HCT116 (cell line): ENCODE measurements at regions not wholly inside any gene's neighbourhood (a gene's known extent, or its start where the extent isn't known, plus 50 kb on each side); places are given as distances from the start of the nearest gene placed in this dataset.

Source experiments
- ATAC-seq: fragments of 200-7000 bp; cut with Tn5 transposase; 2 replicates; pipeline ENCODE4 v1.9.1; 2020; ENCODE audit warnings: mild to moderate bottlenecking, moderate library complexity
- BruUV-seq: library from RNA; stranded (reverse); fragments of 400-500 nt; replicated peaks from 2 replicates; lab custom pipeline; 2021; lab: Mats Ljungman, UMichigan
- CTCF ChIA-PET: fragments of 300-600 bp; sonication (Branson Sonifier 250); formaldehyde crosslinking; loops from one replicate; lab custom pipeline; 2021; ENCODE audit warnings: antibody characterized with exemption; lab: Charles Lee
- POLR2A ChIA-PET: fragments of 300-600, 350-600 bp; sonication (Branson Sonifier 250); formaldehyde crosslinking; loops from one replicate; lab custom pipeline; 2021; ENCODE audit warnings: antibody characterized with exemption; lab: Charles Lee
- RAD21 ChIA-PET, 2 experiments: fragments of 300-600 bp; sonication (Branson Sonifier 250); formaldehyde crosslinking; loops; one replicate each; lab custom pipeline; 2023; ENCODE audit warnings: low total read pairs in 2 of 2; ENCODE audit not compliant: uncharacterized antibody in 2 of 2, unreplicated experiment in 2 of 2, low non-redundant PET in 1 of 2; lab: Charles Lee
- DNase-seq: peaks from one replicate; pipeline ENCODE4 v3.0.0-alpha.2; 2010; ENCODE audit warnings: low read depth, low spot score
- H2AFZ ChIP-seq: fragments of 200-600 bp; shearing (Covaris generic), sonication (generic); 2 replicates; pipeline ENCODE4 v1.6.1; 2017; ENCODE audit warnings: low read depth, mixed run types, mixed read lengths, antibody characterized with exemption, low read length; ENCODE audit not compliant: poor library complexity, severe bottlenecking
- H3K27ac ChIP-seq: 2 replicates; pipeline ENCODE4 v1.5.1; 2012; ENCODE audit warnings: low read depth, low read length
- H3K27me3 ChIP-seq: fragments of 200-600 bp; sonication (generic); 2 replicates; pipeline ENCODE4 v1.6.1; 2016; ENCODE audit warnings: mixed run types, low read length, mixed read lengths; ENCODE audit not compliant: insufficient read depth
- H3K36me3 ChIP-seq, 2 experiments: fragments of 200-500 bp in 1 of 2; fragments of 200-600 bp in 1 of 2; sonication (Bioruptor generic) in 1 of 2; sonication (generic) in 1 of 2; 2 replicates each; pipeline versions ENCODE4 v1.5.1 to v1.6.1; 2014 to 2016; ENCODE audit warnings: low read length in 2 of 2, inconsistent platforms in 1 of 2, mixed read lengths in 1 of 2, mixed run types in 1 of 2; ENCODE audit not compliant: insufficient read depth in 2 of 2, control insufficient read depth in 1 of 2
- H3K4me1 ChIP-seq, 2 experiments: fragments of 200-600 bp in 1 of 2; sonication (generic) in 1 of 2; 2 replicates each; pipeline versions ENCODE4 v1.5.1 to v1.6.1; 2012 to 2017; ENCODE audit warnings: low read length in 2 of 2, inconsistent platforms in 1 of 2, mild to moderate bottlenecking in 1 of 2, mixed read lengths in 1 of 2, mixed run types in 1 of 2, moderate library complexity in 1 of 2; ENCODE audit not compliant: insufficient read depth in 2 of 2, control insufficient read depth in 1 of 2
- H3K4me2 ChIP-seq: fragments of 200-600 bp; sonication (generic); 2 replicates; pipeline ENCODE4 v1.6.1; 2017; ENCODE audit warnings: mixed run types, low read length, mixed read lengths
- H3K4me3 ChIP-seq, 2 experiments: fragments of 200-600 bp in 1 of 2; sonication (generic) in 1 of 2; replicated peaks in 1 of 2; 2 replicates each; pipeline ENCODE4 v1.5.1; 2011 to 2016; ENCODE audit warnings: low read length in 2 of 2, control low read depth in 1 of 2, low read depth in 1 of 2, mild to moderate bottlenecking in 1 of 2, mixed read lengths in 1 of 2, mixed run types in 1 of 2
- H3K79me2 ChIP-seq: fragments of 200-600 bp; sonication (generic); 2 replicates; pipeline ENCODE4 v1.6.1; 2017; ENCODE audit warnings: mild to moderate bottlenecking, mixed run types, low read length, moderate library complexity, mixed read lengths; ENCODE audit not compliant: insufficient read depth
- H3K9ac ChIP-seq: fragments of 200-600 bp; sonication (generic); 2 replicates; pipeline ENCODE4 v1.6.1; 2016; ENCODE audit warnings: low read length, mixed read lengths
- H3K9me2 ChIP-seq: fragments of 200-600 bp; sonication (generic), shearing (Covaris generic); 2 replicates; pipeline ENCODE4 v1.6.1; 2017; ENCODE audit warnings: mixed run types, mild to moderate bottlenecking, moderate library complexity; ENCODE audit not compliant: insufficient read depth
- H3K9me3 ChIP-seq, 2 experiments: fragments of 200-500 bp in 1 of 2; fragments of 200-600 bp in 1 of 2; sonication (Bioruptor generic) in 1 of 2; sonication (generic) in 1 of 2; 2 replicates each; pipeline ENCODE4 v1.6.1; 2014 to 2017; ENCODE audit warnings: low read length in 2 of 2, mixed read lengths in 2 of 2, inconsistent platforms in 1 of 2, low read depth in 1 of 2, mild to moderate bottlenecking in 1 of 2, mixed run types in 1 of 2, moderate library complexity in 1 of 2; ENCODE audit not compliant: control insufficient read depth in 1 of 2, insufficient read depth in 1 of 2
- H4K20me1 ChIP-seq: fragments of 200-600 bp; sonication (generic), shearing (Covaris generic); 2 replicates; pipeline ENCODE4 v1.6.1; 2017; ENCODE audit warnings: mixed run types, mild to moderate bottlenecking, moderate library complexity; ENCODE audit not compliant: insufficient read depth
- ATF3 ChIP-seq: IDR thresholded peaks from 2 replicates; pipeline ENCODE4 v1.6.1; 2012
- CEBPB ChIP-seq: IDR thresholded peaks from 2 replicates; pipeline ENCODE4 v1.6.1; 2012; ENCODE audit warnings: low read depth
- ELF1 ChIP-seq: IDR thresholded peaks from 2 replicates; pipeline ENCODE4 v1.6.1; 2012; ENCODE audit warnings: low read depth, borderline replicate concordance
- EZH2phosphoT487 ChIP-seq: fragments of 200-600 bp; IDR thresholded peaks from 2 replicates; pipeline ENCODE4 v1.6.1; 2018; ENCODE audit warnings: antibody characterized with exemption, borderline replicate concordance
- POLR2A ChIP-seq: IDR thresholded peaks from 2 replicates; pipeline ENCODE4 v1.7.0; 2011; ENCODE audit warnings: borderline replicate concordance; ENCODE audit not compliant: insufficient read depth, insufficient read length; ENCODE audit errors: extremely low read depth
- RAD21 ChIP-seq: IDR thresholded peaks from 2 replicates; pipeline ENCODE4 v1.6.1; 2012; ENCODE audit warnings: low read depth, mild to moderate bottlenecking
- SP1 ChIP-seq: IDR thresholded peaks from 2 replicates; pipeline ENCODE4 v1.6.1; 2012; ENCODE audit warnings: low read depth
- SRF ChIP-seq: IDR thresholded peaks from 2 replicates; pipeline ENCODE4 v1.6.1; 2012; ENCODE audit warnings: low read depth
- TCF7L2 ChIP-seq: IDR thresholded peaks from 2 replicates; pipeline ENCODE4 v1.7.0; 2011; ENCODE audit warnings: borderline replicate concordance, inconsistent platforms; ENCODE audit not compliant: insufficient read depth, insufficient read length; ENCODE audit errors: extremely low read depth
- YY1 ChIP-seq: IDR thresholded peaks from 2 replicates; pipeline ENCODE4 v1.6.1; 2011; ENCODE audit warnings: low read length, low read depth, moderate library complexity, mild to moderate bottlenecking; ENCODE audit not compliant: insufficient replicate concordance; ENCODE audit errors: extremely low read depth
- ZBTB33 ChIP-seq: IDR thresholded peaks from 2 replicates; pipeline ENCODE4 v1.6.1; 2011; ENCODE audit warnings: mild to moderate bottlenecking, low read length, moderate library complexity; ENCODE audit not compliant: insufficient replicate concordance; ENCODE audit errors: extremely low read depth
- ZNF274 ChIP-seq: fragments of 200-500 bp; sonication (Bioruptor generic); IDR thresholded peaks from 2 replicates; pipeline ENCODE4 v1.6.1; 2014; ENCODE audit warnings: mild to moderate bottlenecking, low read depth, low read length, inconsistent platforms
- intact Hi-C: fragments of 100-400 bp; cut with micrococcal nuclease; formaldehyde crosslinking; loops from 2 replicates; pipeline ENCODE4 v1.10.0; 2022

- DNase-seq: no peak
- Histone ChIP-seq H3K9ac (no peak overlapping the region), H3K27me3 (no peaks in the 10 kb centered on the region), H3K9me2 (no peaks in the 10 kb centered on the region), H3K27ac (no peak overlapping the region), H3K79me2 (no peaks in the 10 kb centered on the region), H2AFZ (no peak overlapping the region), H3K4me2 (no peak overlapping the region), H3K4me1 (no peaks in the 10 kb centered on the region), H3K4me3 (no peak overlapping the region), H3K36me3 (no peaks in the 10 kb centered on the region), H4K20me1 (no peaks in the 10 kb centered on the region), H3K9me3 (peaks cover 6 to 11% of the 10 kb centered on the region in 2 experiments; a peak in 2 of 4 replicates)
- TF ChIP-seq CEBPB: no peak
- no peak for TF ChIP-seq ZBTB33
- TF ChIP-seq ATF3: no peak
- TF ChIP-seq SRF: no peak
- no peak for TF ChIP-seq SP1
- TF ChIP-seq POLR2A: no peak
- no peak for TF ChIP-seq YY1
- no peak for TF ChIP-seq EZH2phosphoT487
- TF ChIP-seq TCF7L2: no peak
- TF ChIP-seq ELF1: no peak
- no peak for TF ChIP-seq RAD21
- TF ChIP-seq ZNF274: no peak
- ATAC-seq: no peak
- no TSS peak for BruUV-seq
- ChIA-PET POLR2A (no interaction called here), CTCF (no interaction called here), RAD21 (no interaction called here)
- intact Hi-C loops: no loop called here
Measured at GRCh38 chr5:26761045-26761444, 277.3 kb downstream of the CDH9 start.
